T1000 (cell line): ENCODE measurements at regions not wholly inside any gene's neighbourhood (a gene's known extent, or its start where the extent isn't known, plus 50 kb on each side); places are given as distances from the start of the nearest gene placed in this dataset.
"Not testable (repeated sequence)": the region's sequence is repeated elsewhere in the genome, so short reads cannot be mapped to it uniquely, and the experiment has no call there.

Experiments
- DNase-seq: peaks from one replicate; lab custom pipeline; 2025; ENCODE audit warnings: mixed read lengths; lab: John Stamatoyannopoulos, UW

DNA sequence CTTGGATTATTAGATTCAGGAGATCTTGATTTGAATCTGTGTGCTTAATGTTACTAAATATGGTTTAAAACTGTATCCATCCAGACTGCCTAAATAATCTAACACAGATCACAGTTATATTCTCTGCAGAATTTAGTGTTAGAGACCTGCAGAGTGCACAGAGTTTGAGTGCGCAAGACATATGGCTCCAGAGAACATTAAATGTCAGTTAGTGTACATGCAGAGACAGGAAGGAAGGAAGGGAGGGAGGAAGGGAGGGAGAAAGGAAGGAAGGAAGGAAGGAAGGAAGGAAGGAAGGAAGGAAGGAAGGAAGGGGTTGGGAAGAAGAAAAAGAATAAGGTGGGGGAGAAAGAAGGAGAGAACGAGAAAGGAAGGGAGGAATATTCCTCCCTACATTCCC lies 210.0 kb upstream of the COX7C start:
- no peak for DNase-seq

- DNase-seq = no peak
Measured at GRCh38 chr5:86411596-86411995, 206.1 kb upstream of the COX7C start.

DNA sequence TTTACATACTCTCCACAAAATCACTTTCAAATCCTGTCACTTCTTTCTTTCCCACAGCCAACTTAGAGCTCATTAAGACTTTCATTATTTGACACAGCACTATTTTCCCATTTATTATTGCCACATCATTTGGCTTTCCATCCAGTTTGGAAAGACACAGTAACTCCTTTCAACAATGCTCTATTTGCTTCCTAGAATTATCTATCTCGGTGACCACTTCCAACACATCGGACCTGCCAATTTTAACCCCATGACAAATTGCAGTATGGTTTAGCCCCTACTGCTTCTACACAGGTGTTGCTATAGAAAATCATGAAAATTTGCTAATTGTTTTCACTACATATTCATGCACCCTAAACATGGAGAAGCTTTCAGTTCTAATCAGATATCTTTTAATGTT lies 190.6 kb upstream of the COX7C start:
- DNase-seq = no peak

GRCh38 chr5:86439593-86440110 lies 178.1 kb upstream of the COX7C start:
- DNase-seq = no peak

DNA sequence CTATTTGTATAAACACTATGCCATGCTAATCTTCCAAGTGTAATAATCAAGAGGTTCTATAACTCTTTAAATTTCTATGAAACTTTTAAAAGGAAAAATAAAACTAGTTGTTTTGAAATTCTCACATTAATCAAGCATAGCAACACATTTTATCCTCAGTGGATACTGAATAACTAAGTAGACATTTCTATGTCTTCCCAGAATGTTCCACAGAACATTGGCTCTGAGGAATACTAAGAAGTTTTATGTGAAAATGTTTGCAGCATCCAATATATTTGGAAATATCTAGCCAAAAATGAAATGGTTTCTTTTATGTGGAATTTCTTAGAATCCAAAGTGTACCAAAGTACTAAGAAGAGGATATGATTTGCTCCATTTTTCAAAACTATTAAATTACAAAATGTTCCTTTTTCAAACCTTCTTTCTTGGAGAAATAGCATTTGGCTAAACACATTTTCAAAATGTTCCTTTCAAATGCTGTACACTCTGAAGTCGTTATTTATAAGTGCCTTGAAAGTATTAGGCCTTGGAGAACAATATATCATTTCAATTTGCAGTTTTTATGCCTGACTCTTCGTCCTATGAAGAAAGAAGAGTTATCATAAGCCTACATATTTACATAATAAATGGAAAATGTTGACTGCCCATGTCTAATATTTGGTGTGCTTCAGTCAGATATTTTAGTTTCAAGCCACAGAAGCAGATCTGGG lies 175.6 kb upstream of the COX7C start:
- no peak for DNase-seq

DNA sequence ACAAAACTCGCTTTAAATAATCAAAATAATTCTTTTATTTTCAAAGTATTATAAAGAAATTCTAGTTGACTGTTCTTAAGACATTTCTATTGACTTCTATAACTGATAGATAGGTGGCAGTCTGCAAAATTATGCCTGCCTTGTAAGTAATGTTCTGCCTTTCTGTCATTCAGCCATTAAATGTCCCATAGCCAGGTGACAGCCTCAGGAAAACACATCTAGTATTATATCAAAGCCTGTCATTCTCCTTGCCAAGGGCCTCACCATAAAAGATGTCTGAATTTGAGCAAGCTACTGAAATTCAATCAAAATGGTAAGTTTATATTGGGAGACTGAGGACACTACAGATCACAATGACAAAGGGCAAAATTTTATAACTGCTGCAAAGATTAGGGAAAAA lies 170.4 kb upstream of the COX7C start:
- DNase-seq = no peak

- no peak for DNase-seq
Measured at GRCh38 chr5:86452251-86452650, 165.5 kb upstream of the COX7C start.

DNA sequence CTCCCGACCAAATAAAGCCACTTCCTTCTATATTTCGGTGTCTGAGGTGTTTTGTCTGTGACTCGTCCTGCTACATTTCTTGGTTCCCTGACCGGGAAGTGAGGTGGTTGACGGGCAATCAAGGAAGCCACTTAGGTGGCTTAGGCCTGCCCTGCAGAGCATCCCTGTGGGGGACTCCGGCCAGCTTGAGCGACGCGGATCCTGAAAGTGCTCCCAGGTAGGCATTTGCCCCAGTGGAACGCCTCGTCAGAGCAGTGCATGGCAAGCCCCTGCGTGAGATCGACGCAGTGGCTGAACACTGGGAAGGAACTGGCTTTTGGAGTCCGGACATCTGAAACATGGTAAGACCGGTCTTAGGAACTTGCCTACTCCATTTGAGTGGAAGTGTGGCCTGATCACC lies 157.2 kb upstream of the COX7C start:
- no peak for DNase-seq

- DNase-seq = no peak
Measured at GRCh38 chr5:86461169-86461956, 156.4 kb upstream of the COX7C start.

DNA sequence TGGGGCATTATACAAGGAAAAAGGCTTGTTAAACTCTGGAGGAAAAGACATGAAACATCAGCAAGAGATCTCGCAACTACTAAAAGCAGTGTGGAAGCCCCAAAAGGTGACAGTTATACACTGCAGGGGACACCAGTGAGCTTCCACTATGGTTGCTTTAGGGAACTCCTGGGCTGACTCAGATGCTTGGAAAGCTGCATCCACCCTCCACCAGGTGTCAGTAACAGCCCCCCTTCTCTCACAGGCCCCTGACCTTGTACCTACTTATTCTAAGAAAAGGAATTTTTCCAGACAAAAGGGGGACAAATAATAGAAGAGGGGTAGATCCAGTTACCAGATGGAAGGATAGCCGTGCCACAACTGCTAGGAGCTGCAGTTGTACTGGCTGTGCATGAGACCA lies 154.4 kb upstream of the COX7C start:
- no peak for DNase-seq

DNA sequence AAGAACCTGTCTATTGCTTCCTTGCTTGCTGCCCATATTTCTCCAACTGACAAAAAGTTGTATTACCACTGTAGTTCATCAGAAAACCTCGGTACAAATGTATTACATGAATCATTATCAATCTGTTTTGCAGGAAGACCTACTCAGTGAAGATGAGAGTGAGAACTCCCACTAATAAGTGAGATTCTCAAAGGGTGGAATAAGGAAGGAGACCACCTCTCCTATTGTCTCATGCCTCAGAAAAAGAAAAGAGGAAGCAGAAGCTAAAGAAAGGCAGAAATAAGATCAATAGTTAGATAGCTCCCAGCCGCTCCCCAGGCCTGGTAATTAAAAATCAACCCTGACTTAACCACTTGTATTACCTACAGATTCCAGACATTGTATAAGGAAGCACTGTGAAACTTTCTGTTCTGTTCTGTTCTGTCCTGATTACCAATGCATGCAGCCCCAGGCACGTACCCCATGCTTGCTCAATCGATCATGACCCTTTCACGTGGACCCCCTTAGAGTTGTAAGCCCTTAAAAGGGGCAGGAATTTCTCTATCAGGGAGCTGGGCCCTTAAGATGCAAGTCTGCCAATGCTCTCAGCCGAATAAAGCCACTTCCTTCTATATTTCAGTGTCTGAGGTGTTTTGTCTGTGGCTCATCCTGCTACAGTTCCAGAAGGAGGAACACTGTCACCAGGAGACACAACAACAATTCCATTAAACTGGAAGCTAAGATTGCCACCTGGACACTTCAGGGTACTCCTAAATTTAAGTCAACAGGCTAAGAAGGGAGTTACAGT lies 152.5 kb upstream of the COX7C start:
- no peak for DNase-seq

DNA sequence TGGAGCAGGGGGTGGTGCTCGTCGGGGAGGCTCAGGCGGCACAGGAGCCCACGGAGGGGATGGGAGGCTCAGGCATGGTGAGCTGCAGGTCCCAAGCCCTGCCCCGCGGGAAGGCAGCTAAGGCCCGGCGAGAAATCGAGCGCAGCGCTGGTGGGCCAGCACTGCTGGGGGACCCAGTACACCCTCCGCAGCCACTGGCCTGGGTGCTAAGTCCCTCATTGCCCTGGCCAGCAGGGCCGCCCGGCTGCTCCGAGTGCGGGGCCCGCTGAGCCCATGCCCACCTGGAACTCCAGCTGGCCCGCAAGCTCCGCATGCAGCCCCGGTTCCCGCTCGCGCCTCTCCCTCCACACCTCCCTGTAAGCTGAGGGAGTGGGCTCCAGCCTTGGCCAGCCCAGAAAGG lies 151.0 kb upstream of the COX7C start:
- not testable (repeated sequence) for DNase-seq

- DNase-seq = no peak
Measured at GRCh38 chr5:86482008-86482407, 135.7 kb upstream of the COX7C start.

DNA sequence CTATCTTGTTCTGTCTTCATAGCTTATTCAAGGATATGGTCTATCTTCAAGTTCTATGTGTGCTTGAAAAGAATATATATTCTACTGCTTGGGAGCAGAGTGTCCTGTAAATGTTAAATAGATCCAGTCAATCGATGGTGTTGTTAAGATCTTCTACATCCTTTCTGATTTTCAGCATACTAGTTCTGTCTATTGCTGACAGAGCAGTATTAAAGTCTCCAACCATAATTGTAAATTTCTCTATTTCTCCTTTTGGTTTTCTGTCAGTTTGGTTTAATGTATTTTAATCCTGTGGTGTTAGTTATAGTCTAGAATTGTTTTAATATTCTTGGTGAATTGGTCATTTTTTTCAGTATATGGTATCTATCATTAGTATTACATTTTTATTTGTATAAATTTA lies 124.0 kb upstream of the COX7C start:
- DNase-seq = no peak

GRCh38 chr5:86500947-86501346 lies 116.8 kb upstream of the COX7C start:
- no peak for DNase-seq

DNA sequence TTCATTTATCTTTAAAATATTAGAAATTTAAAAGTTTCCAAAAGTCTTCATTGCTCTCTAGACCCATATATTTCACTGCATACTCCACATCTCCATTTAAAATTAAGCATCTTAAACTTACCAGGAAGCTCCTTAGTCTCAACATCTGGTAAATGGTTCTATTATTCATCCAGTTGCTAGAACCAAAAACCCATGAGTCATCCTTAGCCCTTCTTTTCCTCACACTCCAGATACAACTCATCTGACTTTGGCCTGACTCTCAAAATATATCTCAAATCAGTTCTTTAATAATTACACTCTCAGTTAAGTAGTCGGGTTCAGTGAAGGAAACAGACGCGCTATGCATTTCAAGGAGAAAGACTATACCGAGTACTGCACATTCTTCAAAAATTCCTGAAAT lies 110.2 kb upstream of the COX7C start:
- DNase-seq = no peak

DNA sequence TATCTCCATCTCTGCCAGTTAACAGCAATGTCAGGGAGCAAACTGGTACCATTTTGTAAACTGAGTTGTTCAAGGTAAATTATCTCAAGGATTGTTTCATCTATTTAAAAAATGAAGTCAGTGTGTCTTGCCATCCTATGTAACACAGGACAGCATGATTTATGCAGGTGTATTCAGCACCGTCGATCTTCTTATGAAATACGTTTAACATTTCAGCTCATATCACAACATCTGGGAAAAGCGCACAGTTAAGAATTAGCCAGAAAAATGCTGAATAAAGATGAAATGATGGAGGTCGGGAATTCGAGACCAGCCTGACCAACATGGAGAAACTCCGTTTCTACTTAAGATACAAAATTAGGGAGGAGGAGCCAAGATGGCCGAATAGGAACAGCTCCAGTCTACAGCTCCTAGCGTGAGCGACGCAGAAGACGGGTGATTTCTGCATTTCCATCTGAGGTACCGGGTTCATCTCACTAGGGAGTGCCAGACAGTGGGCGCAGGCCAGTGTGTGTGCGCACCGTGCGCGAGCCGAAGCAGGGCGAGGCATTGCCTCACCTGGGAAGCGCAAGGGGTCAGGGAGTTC lies 107.3 kb upstream of the COX7C start:
- DNase-seq = not testable (repeated sequence)

DNA sequence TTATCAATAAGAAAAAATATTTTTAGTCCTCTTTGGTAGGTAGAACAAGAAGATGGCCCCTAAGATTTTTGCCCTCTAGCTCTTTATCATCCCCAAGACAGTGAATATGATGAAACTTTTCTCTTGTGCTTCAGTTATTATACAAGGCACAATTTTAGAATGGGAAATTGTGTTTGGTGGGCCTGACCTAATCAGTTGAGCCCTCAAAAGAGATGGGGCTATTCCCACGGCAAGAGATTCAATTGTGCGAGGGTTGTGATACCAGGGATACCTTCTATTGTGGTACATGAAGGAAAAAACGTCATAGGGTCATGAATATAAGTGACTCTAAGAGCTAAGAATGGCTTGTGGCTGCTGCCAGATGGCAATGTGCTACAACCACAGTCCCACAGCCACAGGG lies 94.0 kb upstream of the COX7C start:
- no peak for DNase-seq

DNA sequence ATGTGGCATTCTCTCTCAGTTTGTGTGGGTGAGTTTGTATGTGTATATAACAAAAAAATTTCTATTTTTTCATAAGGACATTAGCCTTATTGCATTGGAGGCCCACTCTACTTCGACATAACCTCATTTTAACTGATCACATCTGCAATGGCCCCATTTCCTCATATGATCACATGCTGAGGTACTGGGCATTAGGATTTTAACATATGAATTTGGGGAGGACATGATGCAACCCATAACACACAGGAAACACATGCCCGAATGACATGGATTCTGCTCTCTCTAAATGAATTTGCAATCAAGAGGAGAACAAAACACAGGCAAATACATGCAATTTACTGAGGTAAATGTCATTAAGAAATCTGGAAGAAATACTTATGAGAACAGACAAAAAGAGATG lies 92.1 kb upstream of the COX7C start:
- no peak for DNase-seq

- no peak for DNase-seq
Measured at GRCh38 chr5:86526811-86527348, 90.9 kb upstream of the COX7C start.

DNA sequence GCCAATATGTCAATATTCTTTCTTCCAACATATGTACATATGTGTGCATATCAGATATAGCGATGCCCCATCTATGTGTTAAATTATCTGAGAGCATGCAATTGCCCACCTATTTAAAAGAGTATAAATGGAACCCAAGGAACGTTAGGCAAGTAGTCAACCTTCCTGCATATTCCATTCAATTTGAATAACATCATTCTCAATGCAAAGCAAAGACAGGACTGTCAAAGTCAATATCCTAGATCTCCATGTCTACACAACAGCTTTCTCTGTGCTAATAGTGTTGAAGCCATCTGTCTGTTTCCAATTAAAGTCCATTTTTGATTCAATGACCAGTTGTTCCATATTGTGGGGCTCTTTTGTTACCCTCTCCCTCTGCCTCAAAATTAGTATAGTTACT lies 85.3 kb upstream of the COX7C start:
- DNase-seq = no peak

GRCh38 chr5:86536396-86536795 lies 81.3 kb upstream of the COX7C start:
- DNase-seq = no peak
